HCT116 (cell line): ENCODE measurements at regions not wholly inside any gene's neighbourhood (a gene's known extent, or its start where the extent isn't known, plus 50 kb on each side); places are given as distances from the start of the nearest gene placed in this dataset.

Source experiments
- ATAC-seq: fragments of 200-7000 bp; cut with Tn5 transposase; 2 replicates; pipeline ENCODE4 v1.9.1; 2020; ENCODE audit warnings: mild to moderate bottlenecking, moderate library complexity
- BruUV-seq: library from RNA; stranded (reverse); fragments of 400-500 nt; replicated peaks from 2 replicates; lab custom pipeline; 2021; lab: Mats Ljungman, UMichigan
- CTCF ChIA-PET: fragments of 300-600 bp; sonication (Branson Sonifier 250); formaldehyde crosslinking; loops from one replicate; lab custom pipeline; 2021; ENCODE audit warnings: antibody characterized with exemption; lab: Charles Lee
- POLR2A ChIA-PET: fragments of 300-600, 350-600 bp; sonication (Branson Sonifier 250); formaldehyde crosslinking; loops from one replicate; lab custom pipeline; 2021; ENCODE audit warnings: antibody characterized with exemption; lab: Charles Lee
- RAD21 ChIA-PET, 2 experiments: fragments of 300-600 bp; sonication (Branson Sonifier 250); formaldehyde crosslinking; loops; one replicate each; lab custom pipeline; 2023; ENCODE audit warnings: low total read pairs in 2 of 2; ENCODE audit not compliant: uncharacterized antibody in 2 of 2, unreplicated experiment in 2 of 2, low non-redundant PET in 1 of 2; lab: Charles Lee
- DNase-seq: peaks from one replicate; pipeline ENCODE4 v3.0.0-alpha.2; 2010; ENCODE audit warnings: low read depth, low spot score
- H2AFZ ChIP-seq: fragments of 200-600 bp; shearing (Covaris generic), sonication (generic); 2 replicates; pipeline ENCODE4 v1.6.1; 2017; ENCODE audit warnings: low read depth, mixed run types, mixed read lengths, antibody characterized with exemption, low read length; ENCODE audit not compliant: poor library complexity, severe bottlenecking
- H3K27ac ChIP-seq: 2 replicates; pipeline ENCODE4 v1.5.1; 2012; ENCODE audit warnings: low read depth, low read length
- H3K27me3 ChIP-seq: fragments of 200-600 bp; sonication (generic); 2 replicates; pipeline ENCODE4 v1.6.1; 2016; ENCODE audit warnings: mixed run types, low read length, mixed read lengths; ENCODE audit not compliant: insufficient read depth
- H3K36me3 ChIP-seq, 2 experiments: fragments of 200-500 bp in 1 of 2; fragments of 200-600 bp in 1 of 2; sonication (Bioruptor generic) in 1 of 2; sonication (generic) in 1 of 2; 2 replicates each; pipeline versions ENCODE4 v1.5.1 to v1.6.1; 2014 to 2016; ENCODE audit warnings: low read length in 2 of 2, inconsistent platforms in 1 of 2, mixed read lengths in 1 of 2, mixed run types in 1 of 2; ENCODE audit not compliant: insufficient read depth in 2 of 2, control insufficient read depth in 1 of 2
- H3K4me1 ChIP-seq, 2 experiments: fragments of 200-600 bp in 1 of 2; sonication (generic) in 1 of 2; 2 replicates each; pipeline versions ENCODE4 v1.5.1 to v1.6.1; 2012 to 2017; ENCODE audit warnings: low read length in 2 of 2, inconsistent platforms in 1 of 2, mild to moderate bottlenecking in 1 of 2, mixed read lengths in 1 of 2, mixed run types in 1 of 2, moderate library complexity in 1 of 2; ENCODE audit not compliant: insufficient read depth in 2 of 2, control insufficient read depth in 1 of 2
- H3K4me2 ChIP-seq: fragments of 200-600 bp; sonication (generic); 2 replicates; pipeline ENCODE4 v1.6.1; 2017; ENCODE audit warnings: mixed run types, low read length, mixed read lengths
- H3K4me3 ChIP-seq, 2 experiments: fragments of 200-600 bp in 1 of 2; sonication (generic) in 1 of 2; replicated peaks in 1 of 2; 2 replicates each; pipeline ENCODE4 v1.5.1; 2011 to 2016; ENCODE audit warnings: low read length in 2 of 2, control low read depth in 1 of 2, low read depth in 1 of 2, mild to moderate bottlenecking in 1 of 2, mixed read lengths in 1 of 2, mixed run types in 1 of 2
- H3K79me2 ChIP-seq: fragments of 200-600 bp; sonication (generic); 2 replicates; pipeline ENCODE4 v1.6.1; 2017; ENCODE audit warnings: mild to moderate bottlenecking, mixed run types, low read length, moderate library complexity, mixed read lengths; ENCODE audit not compliant: insufficient read depth
- H3K9ac ChIP-seq: fragments of 200-600 bp; sonication (generic); 2 replicates; pipeline ENCODE4 v1.6.1; 2016; ENCODE audit warnings: low read length, mixed read lengths
- H3K9me2 ChIP-seq: fragments of 200-600 bp; sonication (generic), shearing (Covaris generic); 2 replicates; pipeline ENCODE4 v1.6.1; 2017; ENCODE audit warnings: mixed run types, mild to moderate bottlenecking, moderate library complexity; ENCODE audit not compliant: insufficient read depth
- H3K9me3 ChIP-seq, 2 experiments: fragments of 200-500 bp in 1 of 2; fragments of 200-600 bp in 1 of 2; sonication (Bioruptor generic) in 1 of 2; sonication (generic) in 1 of 2; 2 replicates each; pipeline ENCODE4 v1.6.1; 2014 to 2017; ENCODE audit warnings: low read length in 2 of 2, mixed read lengths in 2 of 2, inconsistent platforms in 1 of 2, low read depth in 1 of 2, mild to moderate bottlenecking in 1 of 2, mixed run types in 1 of 2, moderate library complexity in 1 of 2; ENCODE audit not compliant: control insufficient read depth in 1 of 2, insufficient read depth in 1 of 2
- H4K20me1 ChIP-seq: fragments of 200-600 bp; sonication (generic), shearing (Covaris generic); 2 replicates; pipeline ENCODE4 v1.6.1; 2017; ENCODE audit warnings: mixed run types, mild to moderate bottlenecking, moderate library complexity; ENCODE audit not compliant: insufficient read depth
- CBX3 ChIP-seq: IDR thresholded peaks from 2 replicates; pipeline ENCODE4 v1.6.1; 2012; ENCODE audit warnings: low read depth
- CEBPB ChIP-seq: IDR thresholded peaks from 2 replicates; pipeline ENCODE4 v1.6.1; 2012; ENCODE audit warnings: low read depth
- EGR1 ChIP-seq: IDR thresholded peaks from 2 replicates; pipeline ENCODE4 v1.6.1; 2012; ENCODE audit warnings: low read depth
- ELF1 ChIP-seq: IDR thresholded peaks from 2 replicates; pipeline ENCODE4 v1.6.1; 2012; ENCODE audit warnings: low read depth, borderline replicate concordance
- EZH2 ChIP-seq: fragments of 200-600 bp; sonication (generic); IDR thresholded peaks from 2 replicates; pipeline ENCODE4 v1.6.1; 2017; ENCODE audit warnings: antibody characterized with exemption, mixed run types
- JUND ChIP-seq: IDR thresholded peaks from 2 replicates; pipeline ENCODE4 v1.6.1; 2012
- POLR2A ChIP-seq: IDR thresholded peaks from 2 replicates; pipeline ENCODE4 v1.7.0; 2011; ENCODE audit warnings: borderline replicate concordance; ENCODE audit not compliant: insufficient read depth, insufficient read length; ENCODE audit errors: extremely low read depth
- RAD21 ChIP-seq: IDR thresholded peaks from 2 replicates; pipeline ENCODE4 v1.6.1; 2012; ENCODE audit warnings: low read depth, mild to moderate bottlenecking
- SP1 ChIP-seq: IDR thresholded peaks from 2 replicates; pipeline ENCODE4 v1.6.1; 2012; ENCODE audit warnings: low read depth
- SRF ChIP-seq: IDR thresholded peaks from 2 replicates; pipeline ENCODE4 v1.6.1; 2012; ENCODE audit warnings: low read depth
- TCF7L2 ChIP-seq: IDR thresholded peaks from 2 replicates; pipeline ENCODE4 v1.7.0; 2011; ENCODE audit warnings: borderline replicate concordance, inconsistent platforms; ENCODE audit not compliant: insufficient read depth, insufficient read length; ENCODE audit errors: extremely low read depth
- ZFX ChIP-seq: fragments of 450-650 bp; IDR thresholded peaks from 2 replicates; pipeline ENCODE4 v1.6.1; 2017
- ZNF274 ChIP-seq: fragments of 200-500 bp; sonication (Bioruptor generic); IDR thresholded peaks from 2 replicates; pipeline ENCODE4 v1.6.1; 2014; ENCODE audit warnings: mild to moderate bottlenecking, low read depth, low read length, inconsistent platforms
- intact Hi-C: fragments of 100-400 bp; cut with micrococcal nuclease; formaldehyde crosslinking; loops from 2 replicates; pipeline ENCODE4 v1.10.0; 2022
- TF ChIP-seq, protein P1 (sequence below), 3 experiments: fragments of 200-600 bp in 1 of 3; sonication (generic) in 1 of 3; IDR thresholded peaks in 2 of 3; conservative IDR thresholded peaks in 1 of 3; 2 replicates each; pipeline ENCODE4 v1.5.1; 2012 to 2017; ENCODE audit warnings: low read depth in 2 of 3, low read length in 2 of 3, antibody characterized with exemption in 1 of 3, borderline replicate concordance in 1 of 3, control low read depth in 1 of 3, mild to moderate bottlenecking in 1 of 3, mixed read lengths in 1 of 3, mixed run types in 1 of 3, moderate library complexity in 1 of 3; ENCODE audit not compliant: insufficient read depth in 1 of 3

- intact Hi-C loops = no loop called here
- Histone ChIP-seq H3K9ac (no peak overlapping the region), H2AFZ (no peak overlapping the region), H3K4me3 (no peak overlapping the region), H3K4me1 (no peaks in the 10 kb centered on the region), H3K27me3 (no peaks in the 10 kb centered on the region), H3K9me2 (no peaks in the 10 kb centered on the region), H4K20me1 (no peaks in the 10 kb centered on the region), H3K36me3 (no peaks in the 10 kb centered on the region), H3K27ac (no peak overlapping the region), H3K4me2 (no peak overlapping the region), H3K9me3 (no peaks in the 10 kb centered on the region), H3K79me2 (no peaks in the 10 kb centered on the region)
- DNase-seq (no peak), ATAC-seq (no peak)
- CTCF ChIA-PET = no interaction called here
- BruUV-seq = no TSS peak
- POLR2A ChIA-PET = no interaction called here
- TF ChIP-seq RAD21 = no peak
- no peak for TF ChIP-seq EZH2
- no peak for TF ChIP-seq ZNF274
- no peak for TF ChIP-seq CEBPB
- TF ChIP-seq, protein P1, sequence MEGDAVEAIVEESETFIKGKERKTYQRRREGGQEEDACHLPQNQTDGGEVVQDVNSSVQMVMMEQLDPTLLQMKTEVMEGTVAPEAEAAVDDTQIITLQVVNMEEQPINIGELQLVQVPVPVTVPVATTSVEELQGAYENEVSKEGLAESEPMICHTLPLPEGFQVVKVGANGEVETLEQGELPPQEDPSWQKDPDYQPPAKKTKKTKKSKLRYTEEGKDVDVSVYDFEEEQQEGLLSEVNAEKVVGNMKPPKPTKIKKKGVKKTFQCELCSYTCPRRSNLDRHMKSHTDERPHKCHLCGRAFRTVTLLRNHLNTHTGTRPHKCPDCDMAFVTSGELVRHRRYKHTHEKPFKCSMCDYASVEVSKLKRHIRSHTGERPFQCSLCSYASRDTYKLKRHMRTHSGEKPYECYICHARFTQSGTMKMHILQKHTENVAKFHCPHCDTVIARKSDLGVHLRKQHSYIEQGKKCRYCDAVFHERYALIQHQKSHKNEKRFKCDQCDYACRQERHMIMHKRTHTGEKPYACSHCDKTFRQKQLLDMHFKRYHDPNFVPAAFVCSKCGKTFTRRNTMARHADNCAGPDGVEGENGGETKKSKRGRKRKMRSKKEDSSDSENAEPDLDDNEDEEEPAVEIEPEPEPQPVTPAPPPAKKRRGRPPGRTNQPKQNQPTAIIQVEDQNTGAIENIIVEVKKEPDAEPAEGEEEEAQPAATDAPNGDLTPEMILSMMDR (IDR thresholded peaks at IDR 0.05 in 2 of 3, conservative IDR thresholded peaks at IDR 0.05 in 1 of 3; ENCODE audit: borderline replicate concordance in 1 of 3, insufficient read depth in 1 of 3, low read depth in 2 of 3, low read length in 2 of 3) = no peak
- TF ChIP-seq POLR2A = no peak
- TF ChIP-seq ZFX = no peak
- no peak for TF ChIP-seq CBX3
- no peak for TF ChIP-seq SP1
- no peak for TF ChIP-seq ELF1
- TF ChIP-seq EGR1 = no peak
- no peak for TF ChIP-seq SRF
- no peak for TF ChIP-seq TCF7L2
- no peak for TF ChIP-seq JUND
- RAD21 ChIA-PET = no interaction called here
Measured at GRCh38 chr3:170657312-170657711, 71.4 kb upstream of the SLC7A14 start.
